ENCODE measurements at regions not wholly inside any gene's neighbourhood (a gene's known extent, or its start where the extent isn't known, plus 50 kb on each side); places are given as distances from the start of the nearest gene placed in this dataset.

GRCh38 chr4:23476515-23477090 is 413.2 kb downstream of the PPARGC1A start:
- TF ChIP-seq CTCF (IDR thresholded peaks at IDR 0.05) (no peak), POLR2A (IDR thresholded peaks at IDR 0.05) (no peak)
